ENCODE measurements at regions not wholly inside any gene's neighbourhood (a gene's known extent, or its start where the extent isn't known, plus 50 kb on each side); places are given as distances from the start of the nearest gene placed in this dataset.
"Not testable (repeated sequence)": the region's sequence is repeated elsewhere in the genome, so short reads cannot be mapped to it uniquely, and the experiment has no call there.

DNA sequence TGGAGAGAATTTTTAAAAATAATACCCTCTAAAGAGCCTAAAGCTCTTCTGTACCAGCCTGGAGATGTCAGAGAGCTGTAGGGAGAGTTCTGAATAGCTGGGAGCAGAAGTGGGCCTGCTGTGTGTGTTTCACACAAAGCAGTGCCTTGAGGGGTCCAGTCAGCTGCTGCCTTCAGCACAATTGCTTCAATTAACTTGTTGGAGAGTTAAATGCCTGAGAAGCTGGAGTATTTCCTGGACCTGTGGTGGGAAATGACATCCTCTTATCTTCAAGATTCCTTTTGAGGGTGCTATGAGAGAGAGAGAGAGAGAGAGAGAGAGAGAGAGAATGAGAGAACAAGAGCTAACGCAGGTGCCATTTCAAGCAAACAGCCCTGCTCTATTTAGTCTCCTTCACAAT is 96.2 kb upstream of the IL1RAPL2 start:
- POLR2A ChIA-PET, result no interaction called here
- no peak for DNase-seq (ENCODE audit: low read depth, low spot score)
- TF ChIP-seq, protein P1, sequence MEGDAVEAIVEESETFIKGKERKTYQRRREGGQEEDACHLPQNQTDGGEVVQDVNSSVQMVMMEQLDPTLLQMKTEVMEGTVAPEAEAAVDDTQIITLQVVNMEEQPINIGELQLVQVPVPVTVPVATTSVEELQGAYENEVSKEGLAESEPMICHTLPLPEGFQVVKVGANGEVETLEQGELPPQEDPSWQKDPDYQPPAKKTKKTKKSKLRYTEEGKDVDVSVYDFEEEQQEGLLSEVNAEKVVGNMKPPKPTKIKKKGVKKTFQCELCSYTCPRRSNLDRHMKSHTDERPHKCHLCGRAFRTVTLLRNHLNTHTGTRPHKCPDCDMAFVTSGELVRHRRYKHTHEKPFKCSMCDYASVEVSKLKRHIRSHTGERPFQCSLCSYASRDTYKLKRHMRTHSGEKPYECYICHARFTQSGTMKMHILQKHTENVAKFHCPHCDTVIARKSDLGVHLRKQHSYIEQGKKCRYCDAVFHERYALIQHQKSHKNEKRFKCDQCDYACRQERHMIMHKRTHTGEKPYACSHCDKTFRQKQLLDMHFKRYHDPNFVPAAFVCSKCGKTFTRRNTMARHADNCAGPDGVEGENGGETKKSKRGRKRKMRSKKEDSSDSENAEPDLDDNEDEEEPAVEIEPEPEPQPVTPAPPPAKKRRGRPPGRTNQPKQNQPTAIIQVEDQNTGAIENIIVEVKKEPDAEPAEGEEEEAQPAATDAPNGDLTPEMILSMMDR (IDR thresholded peaks at IDR 0.05; ENCODE audit: insufficient read depth, low read length, missing control alignments), result no peak
- no peak overlapping the region for H3K4me3 ChIP-seq (ENCODE audit: low read depth, low read length)
- CTCF ChIA-PET, result no interaction called here

DNA sequence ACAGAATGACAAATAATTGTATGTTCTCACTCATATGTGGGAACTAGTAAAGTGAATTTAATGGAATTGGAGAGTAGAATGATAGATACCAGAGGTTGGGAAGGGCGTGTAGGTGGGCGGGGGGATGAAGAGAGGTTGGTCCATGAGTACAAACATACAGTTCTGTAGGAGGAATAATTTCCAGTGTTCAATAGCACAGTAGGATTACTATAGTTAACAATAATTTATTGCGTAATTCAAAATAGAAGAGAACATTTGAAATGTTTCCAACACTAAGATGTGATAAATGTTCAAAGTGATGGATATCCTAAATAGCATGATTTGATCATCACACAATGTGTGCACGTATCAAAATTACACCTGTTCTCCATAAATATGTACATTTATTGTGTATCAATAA is 106.2 kb upstream of the IL1RAPL2 start:
- TF ChIP-seq, protein P1 (IDR thresholded peaks at IDR 0.05; ENCODE audit: insufficient read depth, low read length, missing control alignments), result no peak
- H3K4me3 ChIP-seq (ENCODE audit: low read depth, low read length), result no peak overlapping the region
- no peak for DNase-seq (ENCODE audit: low read depth, low spot score)
- ChIA-PET CTCF (no interaction called here), POLR2A (no interaction called here)

DNA sequence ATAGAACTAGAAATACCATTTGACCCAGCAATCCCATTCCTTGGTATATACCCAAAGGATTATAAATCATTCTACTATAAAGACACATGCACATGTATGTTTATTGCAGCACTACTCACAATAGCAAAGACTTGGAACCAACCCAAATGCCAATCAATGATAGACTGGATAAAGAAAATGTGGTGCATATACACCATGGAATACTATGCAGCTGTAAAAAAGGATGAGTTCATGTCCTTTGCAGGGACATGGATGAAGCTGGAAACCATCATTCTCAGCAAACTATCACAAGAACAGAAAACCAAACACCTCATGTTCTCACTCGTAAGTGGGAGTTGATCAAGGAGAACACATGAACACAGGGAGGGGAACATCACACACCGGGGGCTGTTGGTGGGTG is 108.9 kb upstream of the IL1RAPL2 start:
- CTCF ChIA-PET; POLR2A ChIA-PET; H3K4me3 ChIP-seq (ENCODE audit: low read depth, low read length); DNase-seq (ENCODE audit: low read depth, low spot score): not testable (repeated sequence)

DNA sequence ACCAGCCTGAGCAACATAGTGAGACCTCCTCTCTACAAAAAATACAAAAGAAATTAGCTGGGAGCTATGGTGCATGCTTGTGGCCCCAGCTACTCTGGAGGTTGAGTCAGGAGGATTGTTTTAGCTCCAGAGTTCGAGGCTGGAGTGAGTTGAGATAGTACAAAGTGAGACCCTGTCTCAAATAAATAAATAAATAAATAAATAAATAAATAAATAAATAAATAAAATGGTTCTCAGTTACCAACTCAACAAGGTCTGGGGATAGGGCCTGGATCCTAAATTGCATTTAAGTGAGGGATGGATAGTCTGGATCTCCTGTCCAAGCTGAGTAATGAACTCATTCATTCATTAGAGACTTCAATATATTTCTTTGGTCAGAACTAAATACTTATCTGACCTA is 115.7 kb upstream of the IL1RAPL2 start:
- ChIA-PET POLR2A (no interaction called here), CTCF (no interaction called here)
- DNase-seq (ENCODE audit: low read depth, low spot score), result no peak
- TF ChIP-seq, protein P1 (IDR thresholded peaks at IDR 0.05; ENCODE audit: insufficient read depth, low read length, missing control alignments), result no peak
- no peak overlapping the region for H3K4me3 ChIP-seq (ENCODE audit: low read depth, low read length)

DNA sequence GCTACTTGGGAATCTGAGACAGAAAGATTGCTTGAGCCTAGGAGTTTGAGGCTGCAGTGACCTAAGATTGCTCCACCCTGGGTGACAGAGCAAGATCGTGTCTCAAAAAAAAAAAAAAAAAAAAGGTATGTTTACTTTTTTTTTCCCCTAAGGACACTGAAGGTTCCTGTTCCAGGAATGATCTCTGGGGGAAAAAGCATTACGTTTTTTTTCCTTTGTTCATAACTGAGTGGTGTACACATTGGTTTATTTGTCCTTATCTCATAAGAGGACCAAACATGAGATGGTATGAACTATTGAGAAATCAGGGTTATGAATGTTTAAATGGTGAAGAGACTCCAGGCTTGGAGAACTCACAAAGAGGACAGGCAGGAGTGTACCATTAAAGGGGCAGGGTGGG is 120.4 kb upstream of the IL1RAPL2 start:
- DNase-seq (ENCODE audit: low read depth, low spot score), result no peak
- CTCF ChIA-PET, result no interaction called here
- H3K4me3 ChIP-seq (ENCODE audit: low read depth, low read length), result no peak overlapping the region
- POLR2A ChIA-PET, result no interaction called here
- TF ChIP-seq, protein P1 (IDR thresholded peaks at IDR 0.05; ENCODE audit: insufficient read depth, low read length, missing control alignments), result no peak

DNA sequence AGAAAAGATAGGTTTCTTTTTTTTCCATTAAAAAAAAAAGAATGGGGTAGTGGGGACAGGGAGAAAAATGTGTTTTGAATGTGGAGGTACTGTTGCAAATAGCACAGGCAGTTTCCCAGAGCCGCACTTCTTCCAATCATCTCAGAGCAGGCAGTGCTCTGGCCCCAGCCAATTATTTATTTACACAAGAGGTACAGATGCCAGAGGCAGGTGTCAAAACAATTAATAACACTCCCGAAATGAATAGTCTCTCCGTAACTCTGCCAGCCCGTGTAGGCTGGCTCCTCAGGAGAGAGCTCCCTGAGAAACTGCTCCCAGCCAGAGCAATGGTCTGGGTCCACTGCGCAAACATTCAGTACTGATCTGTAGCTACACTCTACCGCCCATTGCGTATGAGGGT is 130.8 kb upstream of the IL1RAPL2 start:
- no peak overlapping the region for H3K4me3 ChIP-seq (ENCODE audit: low read depth, low read length)
- TF ChIP-seq, protein P1 (IDR thresholded peaks at IDR 0.05; ENCODE audit: insufficient read depth, low read length, missing control alignments), result no peak
- ChIA-PET POLR2A (no interaction called here), CTCF (no interaction called here)
- DNase-seq (ENCODE audit: low read depth, low spot score), result no peak

DNA sequence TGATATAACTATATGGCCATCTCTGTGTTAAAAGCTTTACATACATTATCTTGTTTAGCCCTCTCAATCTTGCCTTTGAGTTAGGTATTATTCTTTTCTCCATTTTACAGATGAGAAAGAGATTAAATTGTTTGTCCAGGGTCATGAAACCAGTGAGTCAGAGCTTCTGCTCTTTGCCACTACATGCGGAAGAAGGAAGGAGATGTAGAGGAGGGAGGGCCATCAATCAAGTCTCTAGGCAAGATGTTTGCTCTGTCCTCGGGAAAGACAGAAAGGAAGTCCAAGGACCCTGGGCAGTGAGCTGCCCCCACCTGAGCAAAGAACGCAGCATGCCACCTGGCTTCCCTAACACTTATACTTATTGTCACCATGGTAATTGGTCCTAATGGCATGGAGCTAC is 133.7 kb upstream of the IL1RAPL2 start:
- no peak for DNase-seq (ENCODE audit: low read depth, low spot score)
- TF ChIP-seq, protein P1 (IDR thresholded peaks at IDR 0.05; ENCODE audit: insufficient read depth, low read length, missing control alignments), result no peak
- ChIA-PET POLR2A (no interaction called here), CTCF (no interaction called here)
- no peak overlapping the region for H3K4me3 ChIP-seq (ENCODE audit: low read depth, low read length)

Measured in AG04449 (cell line).